SU-DHL-6 (cell line): ENCODE measurements at regions not wholly inside any gene's neighbourhood (a gene's known extent, or its start where the extent isn't known, plus 50 kb on each side); places are given as distances from the start of the nearest gene placed in this dataset.

Experiments used
- CTCF ChIP-seq: fragments of 200-600 bp; sonication (generic); IDR thresholded peaks from one replicate; pipeline ENCODE4 v1.5.1; 2017; ENCODE audit warnings: antibody characterized with exemption, mild to moderate bottlenecking, low read length, moderate library complexity; ENCODE audit not compliant: insufficient read depth, poor library complexity, severe bottlenecking
- EZH2phosphoT487 ChIP-seq: fragments of 200-600 bp; sonication (generic), shearing (Covaris generic); conservative IDR thresholded peaks from 2 replicates; pipeline ENCODE4 v1.6.1; 2018; ENCODE audit warnings: mild to moderate bottlenecking, antibody characterized with exemption, low read length, moderate library complexity, mixed read lengths

- TF ChIP-seq CTCF, result no peak
- no peak for TF ChIP-seq EZH2phosphoT487
Observed at GRCh38 chr12:75644472-75645072, 133.2 kb upstream of the KRR1 start.
